ENCODE measurements at regions not wholly inside any gene's neighbourhood (a gene's known extent, or its start where the extent isn't known, plus 50 kb on each side); places are given as distances from the start of the nearest gene placed in this dataset.

GRCh38 chr11:128297805-128298204 is 289.6 kb downstream of the ETS1 start:
- DNase-seq = no peak

GRCh38 chr11:128297091-128297651 is 290.2 kb downstream of the ETS1 start:
- DNase-seq = no peak

- DNase-seq = no peak
Measured at GRCh38 chr11:128294671-128295050, 292.7 kb downstream of the ETS1 start.

GRCh38 chr11:128294001-128294670 is 293.2 kb downstream of the ETS1 start:
- DNase-seq = no peak

- peak; percentile 75 for DNase-seq
Measured at GRCh38 chr11:128291835-128292234, 295.5 kb downstream of the ETS1 start.

GRCh38 chr11:128291007-128291406 is 296.4 kb downstream of the ETS1 start:
- DNase-seq = no peak

- DNase-seq = peak; percentile 92
Measured at GRCh38 chr11:128290106-128290840, 297.1 kb downstream of the ETS1 start.

GRCh38 chr11:128289048-128289447 is 298.3 kb downstream of the ETS1 start:
- DNase-seq = no peak

- no peak for DNase-seq
Measured at GRCh38 chr11:128288368-128288767, 299.0 kb downstream of the ETS1 start.

- no peak for DNase-seq
Measured at GRCh38 chr11:128285321-128285720, 302.0 kb downstream of the ETS1 start.

- no peak for DNase-seq
Measured at GRCh38 chr11:128284634-128285033, 302.7 kb downstream of the ETS1 start.

- no peak for DNase-seq
Measured at GRCh38 chr11:128283451-128283850, 303.9 kb downstream of the ETS1 start.

GRCh38 chr11:128282053-128282452 is 305.3 kb downstream of the ETS1 start:
- DNase-seq = no peak

- DNase-seq = no peak
Measured at GRCh38 chr11:128279866-128280265, 307.5 kb downstream of the ETS1 start.

- DNase-seq = no peak
Measured at GRCh38 chr11:128273736-128274135, 313.6 kb downstream of the ETS1 start.

GRCh38 chr11:128271401-128271800 is 316.0 kb downstream of the ETS1 start:
- peak; percentile 67 for DNase-seq

GRCh38 chr11:128269466-128269865 is 317.9 kb downstream of the ETS1 start:
- DNase-seq = no peak

GRCh38 chr11:128266893-128267292 is 320.5 kb downstream of the ETS1 start:
- DNase-seq = no peak

GRCh38 chr11:128262463-128263345 is 324.7 kb downstream of the ETS1 start:
- DNase-seq = no peak

- no peak for DNase-seq
Measured at GRCh38 chr11:128261011-128261421, 326.3 kb downstream of the ETS1 start.

- DNase-seq = no peak
Measured at GRCh38 chr11:128260398-128260797, 327.0 kb downstream of the ETS1 start.

- no peak for DNase-seq
Measured at GRCh38 chr11:128259816-128260215, 327.5 kb downstream of the ETS1 start.

GRCh38 chr11:128254941-128255340 is 332.4 kb downstream of the ETS1 start:
- no peak for DNase-seq
